Left lobe of liver (tissue), 2 donors: ENCODE measurements at regions not wholly inside any gene's neighbourhood (a gene's known extent, or its start where the extent isn't known, plus 50 kb on each side); places are given as distances from the start of the nearest gene placed in this dataset.
A peak's percentile ranks its signal among the peaks of the same experiment; 100 is the strongest.

Experiments
- ATAC-seq: fragments of 200-7000 bp; cut with Tn5 transposase; one replicate; pipeline ENCODE4 v1.9.1; 2020; ENCODE audit warnings: mild to moderate bottlenecking, moderate library complexity
- DNase-seq: peaks from one replicate; pipeline ENCODE4 v3.0.0-alpha.2; 2020; ENCODE audit warnings: low spot score
- donor health status: DM: no; HTN: no; CAD: no; lungs with moderate emphysema.
- donor health status: DM: no; HTN: yes; CAD: no.

DNA sequence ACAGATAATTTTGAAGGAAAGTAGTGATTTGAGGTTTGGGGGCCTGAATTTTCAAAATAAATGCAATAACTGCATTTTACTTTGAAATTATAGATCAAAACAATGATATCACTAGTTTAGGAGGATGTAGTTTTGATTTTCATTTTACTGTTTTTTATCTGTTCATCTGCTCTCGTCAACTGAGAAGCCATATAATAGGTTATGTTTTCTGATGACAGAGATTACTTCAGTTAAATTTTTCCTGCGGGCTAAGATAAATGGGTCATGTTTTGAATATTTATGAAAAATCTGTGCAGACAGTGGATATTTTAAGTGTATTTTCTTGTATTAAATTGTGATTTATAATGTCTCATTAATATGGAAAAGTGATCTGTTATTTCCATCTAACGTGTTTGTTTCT lies 573.4 kb downstream of the CPS1 start:
- ATAC-seq (no peak), DNase-seq (no peak)

DNA sequence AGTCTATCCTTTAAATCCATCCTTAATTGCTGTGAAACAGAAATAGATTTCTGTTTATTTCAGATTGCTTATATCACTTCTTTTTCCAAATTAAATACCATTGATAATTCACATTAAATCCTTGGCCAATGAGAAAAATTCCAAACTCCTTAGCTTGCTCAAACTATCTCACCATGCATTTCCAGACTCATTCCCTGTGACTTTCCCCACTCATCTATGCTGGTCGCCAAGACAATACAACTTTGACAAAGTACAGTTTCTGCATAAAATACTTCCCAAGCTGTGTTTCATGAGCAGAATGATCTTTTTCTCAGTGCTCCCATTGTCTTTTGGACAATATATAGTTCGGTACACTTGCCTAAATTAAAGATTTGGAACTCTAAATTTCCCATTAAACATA lies 575.6 kb downstream of the CPS1 start:
- DNase-seq, result no peak
- no peak for ATAC-seq

GRCh38 chr2:211132573-211132972 lies 576.2 kb downstream of the CPS1 start:
- ATAC-seq, result no peak
- no peak for DNase-seq

- DNase-seq, result no peak
- ATAC-seq, result no peak
These were observed 577.4 kb downstream of the CPS1 start for GRCh38 chr2:211133766-211134165.

GRCh38 chr2:211138551-211138950 lies 582.2 kb downstream of the CPS1 start:
- no peak for ATAC-seq

GRCh38 chr2:211141646-211142045 lies 585.2 kb downstream of the CPS1 start:
- no peak for DNase-seq
- no peak for ATAC-seq

More at GRCh38 chr2:211138551-211138950, 582.2 kb downstream of the CPS1 start:
- no peak for DNase-seq

DNA sequence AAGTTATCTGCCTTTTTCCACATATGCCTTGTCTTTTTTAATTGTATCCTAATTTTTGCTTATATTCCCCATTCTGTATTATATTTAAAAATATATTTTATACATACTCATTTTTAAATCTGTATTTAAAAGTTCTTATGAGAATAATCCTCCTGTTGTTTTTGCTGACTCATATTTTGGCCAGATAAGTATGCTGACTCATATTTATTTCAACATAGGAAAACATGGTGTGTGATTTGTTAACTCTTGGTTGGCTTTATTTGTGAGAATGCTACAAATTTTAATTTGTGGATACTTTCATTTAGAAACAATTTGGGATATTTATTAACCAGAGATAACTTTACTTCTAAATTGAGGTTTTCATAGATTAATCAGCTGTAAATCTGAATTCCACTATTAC lies 587.7 kb downstream of the CPS1 start:
- ATAC-seq (no peak), DNase-seq (no peak)

- no peak for ATAC-seq
- DNase-seq, result no peak
These were observed 588.7 kb downstream of the CPS1 start for GRCh38 chr2:211144974-211145665.

GRCh38 chr2:211149731-211150130 lies 593.3 kb downstream of the CPS1 start:
- ATAC-seq, result no peak
- no peak for DNase-seq

GRCh38 chr2:211157211-211157610 lies 600.8 kb downstream of the CPS1 start:
- no peak for ATAC-seq

GRCh38 chr2:211157856-211158463 lies 601.6 kb downstream of the CPS1 start:
- DNase-seq (peak; percentile 68), ATAC-seq (peak; percentile 98)

More at GRCh38 chr2:211157211-211157610, 600.8 kb downstream of the CPS1 start:
- DNase-seq, result no peak

- no peak for DNase-seq
- ATAC-seq, result no peak
These were observed 603.6 kb downstream of the CPS1 start for GRCh38 chr2:211159972-211160371.

- ATAC-seq, result no peak
- DNase-seq, result no peak
These were observed 604.8 kb downstream of the CPS1 start for GRCh38 chr2:211161236-211161635.

GRCh38 chr2:211162911-211163310 lies 606.5 kb downstream of the CPS1 start:
- no peak for DNase-seq
- ATAC-seq, result no peak

DNA sequence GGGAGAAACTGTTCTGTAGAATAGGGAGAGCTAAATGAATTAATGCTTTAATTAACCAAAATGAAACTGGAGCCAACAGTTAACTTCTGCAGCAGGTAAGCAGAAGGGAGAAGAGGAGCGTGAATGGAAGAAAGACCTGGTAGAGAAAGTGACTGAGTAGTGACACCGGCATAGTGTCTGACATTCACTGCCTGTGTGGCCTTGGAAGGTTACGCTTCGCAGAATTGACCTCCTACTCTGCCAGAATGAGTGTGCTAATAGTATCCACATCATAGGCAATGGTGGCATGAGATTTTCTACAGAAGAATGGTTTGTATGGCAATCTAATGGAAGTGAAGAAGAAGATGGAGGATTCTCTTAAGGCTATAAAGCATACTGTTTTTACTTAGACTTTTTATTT lies 614.4 kb downstream of the CPS1 start:
- DNase-seq, result no peak
- ATAC-seq, result no peak

DNA sequence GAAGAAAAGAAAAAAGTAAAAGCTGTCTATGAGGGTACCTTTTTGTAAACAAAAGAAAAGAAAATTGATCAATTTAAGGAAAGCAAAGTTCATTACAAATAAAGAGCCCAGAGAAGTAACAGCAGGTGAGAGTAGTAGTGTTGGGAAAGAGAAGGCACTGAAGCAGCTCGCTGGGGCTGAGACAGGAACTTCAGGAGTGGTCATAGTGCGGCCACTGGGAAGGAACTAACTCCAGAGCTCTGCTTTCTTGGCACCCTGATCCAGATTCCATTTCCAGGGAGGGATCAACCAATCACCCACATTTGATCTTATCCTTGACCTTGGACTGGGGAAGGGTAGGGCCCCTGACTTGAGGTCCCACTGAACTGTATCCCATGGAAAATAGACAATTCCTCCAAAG lies 617.6 kb downstream of the CPS1 start:
- no peak for ATAC-seq
- no peak for DNase-seq

DNA sequence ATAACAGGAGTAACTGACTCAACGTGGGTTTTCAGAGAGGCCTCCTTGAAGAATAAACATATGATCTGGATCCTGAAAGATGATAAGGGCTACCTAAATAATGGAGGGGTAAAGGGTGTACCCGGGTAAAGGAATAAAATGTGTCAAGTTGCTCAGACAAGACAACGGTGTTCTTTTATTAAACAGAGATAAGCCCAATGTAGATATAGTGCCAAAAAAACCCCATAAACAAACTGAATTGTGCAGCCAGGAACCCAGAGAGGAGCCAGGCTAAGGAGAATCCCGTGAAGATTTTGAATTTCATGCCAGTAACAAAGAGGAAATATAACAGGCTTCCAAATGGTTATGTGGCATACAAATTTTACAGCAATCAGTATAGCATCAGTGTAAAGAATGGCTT lies 618.2 kb downstream of the CPS1 start:
- ATAC-seq, result no peak
- DNase-seq, result no peak

DNA sequence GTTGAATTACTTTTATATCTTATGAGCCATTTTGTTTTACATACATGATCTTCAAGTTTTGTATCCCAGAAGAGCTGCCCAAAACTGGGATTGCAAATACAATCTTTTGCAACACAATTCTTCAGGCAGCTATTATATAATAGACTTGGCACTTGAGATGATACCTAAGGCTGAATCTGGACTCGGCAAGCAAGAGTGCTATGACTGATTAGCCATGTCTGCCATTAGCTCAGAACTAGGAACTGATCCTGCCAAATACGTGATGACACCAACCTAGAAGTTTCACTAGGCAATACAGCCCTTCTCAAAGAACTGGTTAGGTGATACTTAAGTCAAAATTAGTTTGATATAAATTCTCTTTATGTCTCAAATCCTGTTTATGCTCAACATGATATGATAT lies 619.6 kb downstream of the CPS1 start:
- ATAC-seq (no peak), DNase-seq (no peak)

DNA sequence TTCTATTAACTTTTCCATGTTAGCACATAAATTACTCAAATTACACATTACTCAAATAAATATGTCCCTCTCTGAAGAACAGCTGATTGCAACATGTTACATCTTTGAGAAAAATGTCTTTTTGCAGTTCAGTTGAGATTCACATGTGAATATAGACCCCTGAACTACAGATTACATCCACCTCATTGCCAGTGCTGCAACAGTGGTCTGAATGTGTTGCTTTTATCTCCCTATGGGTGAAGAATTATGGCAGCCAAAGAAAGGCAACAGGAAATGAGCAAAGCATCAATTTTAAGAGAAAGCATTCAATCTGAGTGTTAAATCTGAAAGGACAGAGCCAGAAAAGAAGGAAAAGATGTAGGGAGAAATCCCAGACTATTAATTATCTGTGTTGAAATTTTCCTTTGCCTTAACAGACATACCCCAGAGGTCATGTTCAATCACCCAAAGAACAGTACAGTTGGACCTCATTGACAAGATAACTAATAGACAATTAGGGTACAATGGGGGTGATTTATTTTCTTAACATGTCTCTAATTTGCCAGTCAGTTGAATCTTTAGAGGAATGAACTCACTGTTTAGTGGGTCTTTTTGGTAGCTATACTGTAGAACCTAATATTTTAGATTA lies 620.2 kb downstream of the CPS1 start:
- DNase-seq (no peak), ATAC-seq (no peak)

GRCh38 chr2:211181626-211182025 lies 625.2 kb downstream of the CPS1 start:
- ATAC-seq (peak; percentile 82), DNase-seq (no peak)

DNA sequence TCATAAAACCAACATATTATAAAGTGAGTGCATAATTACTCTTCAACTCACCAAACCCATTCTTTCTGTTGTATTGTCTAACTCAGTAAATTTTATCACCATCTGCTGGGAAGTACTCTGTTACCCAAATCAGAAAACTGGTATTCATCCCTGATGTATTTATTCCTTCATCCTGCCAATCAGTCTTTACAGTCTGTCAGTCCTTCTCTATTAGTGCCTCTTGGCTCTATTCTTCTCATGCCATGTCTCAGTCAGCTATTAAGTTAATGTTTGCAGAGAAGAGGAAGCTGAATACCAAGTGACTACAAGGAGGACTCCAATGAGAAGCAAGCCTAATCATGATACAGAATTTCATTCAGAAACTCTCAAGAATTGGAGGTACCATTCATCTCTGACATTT lies 631.2 kb downstream of the CPS1 start:
- DNase-seq (no peak), ATAC-seq (no peak)

GRCh38 chr2:211203986-211204385 lies 647.6 kb downstream of the CPS1 start:
- ATAC-seq (no peak), DNase-seq (no peak)
